MM.1S (cell line): ENCODE measurements at regions not wholly inside any gene's neighbourhood (a gene's known extent, or its start where the extent isn't known, plus 50 kb on each side); places are given as distances from the start of the nearest gene placed in this dataset.

Experiments used
- DNase-seq: peaks from one replicate; pipeline ENCODE4 v3.0.0-alpha.2; 2015
- H2AFZ ChIP-seq: fragments of 300-600 bp; sonication (generic); 2 replicates; pipeline ENCODE4 v1.6.0; 2016; ENCODE audit warnings: antibody characterized with exemption, low read length
- H3F3A ChIP-seq: fragments of 300-600 bp; sonication (generic); 2 replicates; pipeline ENCODE4 v1.6.1; 2016; ENCODE audit warnings: mild to moderate bottlenecking, antibody characterized with exemption, low read length, moderate library complexity, mixed read lengths; ENCODE audit not compliant: insufficient read depth
- H3K27ac ChIP-seq: fragments of 300-600 bp; sonication (generic); 2 replicates; pipeline ENCODE4 v1.5.1; 2016; ENCODE audit warnings: mild to moderate bottlenecking, low read length
- H3K27me3 ChIP-seq: fragments of 300-600 bp; sonication (generic); replicated peaks from 2 replicates; pipeline ENCODE4 v1.6.0; 2016; ENCODE audit warnings: low read length; ENCODE audit not compliant: insufficient read depth
- H3K36me3 ChIP-seq: fragments of 300-600 bp; sonication (generic); replicated peaks from 2 replicates; pipeline ENCODE4 v1.6.1; 2016; ENCODE audit warnings: mild to moderate bottlenecking, low read length, mixed read lengths; ENCODE audit not compliant: insufficient read depth
- H3K4me1 ChIP-seq: fragments of 300-600 bp; sonication (generic); 2 replicates; pipeline ENCODE4 v1.6.1; 2016; ENCODE audit warnings: low read length, mixed read lengths
- H3K4me2 ChIP-seq: fragments of 300-600 bp; sonication (generic); 2 replicates; pipeline ENCODE4 v1.6.0; 2016; ENCODE audit warnings: low read depth, low read length
- H3K4me3 ChIP-seq: fragments of 300-600 bp; sonication (generic); 2 replicates; pipeline ENCODE4 v1.5.1; 2016; ENCODE audit warnings: low read length, mixed read lengths
- H3K79me2 ChIP-seq: fragments of 300-600 bp; sonication (generic); 2 replicates; pipeline ENCODE4 v1.6.1; 2016; ENCODE audit warnings: mixed run types, low read length, mixed read lengths
- H3K9ac ChIP-seq: fragments of 300-600 bp; sonication (generic); 2 replicates; pipeline ENCODE4 v1.6.1; 2016; ENCODE audit warnings: low read length, mixed read lengths
- H3K9me2 ChIP-seq: fragments of 300-600 bp; sonication (generic); replicated peaks from 2 replicates; pipeline ENCODE4 v1.6.1; 2016; ENCODE audit warnings: mild to moderate bottlenecking, low read length, mixed read lengths; ENCODE audit not compliant: insufficient read depth
- H3K9me3 ChIP-seq: fragments of 300-600 bp; sonication (generic); replicated peaks from 2 replicates; pipeline ENCODE4 v1.6.1; 2016; ENCODE audit warnings: mild to moderate bottlenecking, low read length, mixed read lengths; ENCODE audit not compliant: insufficient read depth
- H4K20me1 ChIP-seq: fragments of 300-600 bp; sonication (generic); 2 replicates; pipeline ENCODE4 v1.6.1; 2016; ENCODE audit warnings: mild to moderate bottlenecking, low read length, moderate library complexity, mixed read lengths; ENCODE audit not compliant: insufficient read depth
- EZH2 ChIP-seq: fragments of 300-600 bp; sonication (generic); optimal IDR thresholded peaks from 2 replicates; pipeline ENCODE3; 2017; ENCODE audit warnings: low read depth, mild to moderate bottlenecking, antibody characterized with exemption, low read length, mixed read lengths
- EZH2phosphoT487 ChIP-seq: fragments of 300-600 bp; sonication (generic); IDR thresholded peaks from 2 replicates; pipeline ENCODE4 v1.6.1; 2018; ENCODE audit warnings: antibody characterized with exemption, low read length
- TF ChIP-seq, protein P1 (sequence below): fragments of 300-600 bp; sonication (generic); IDR thresholded peaks from 2 replicates; pipeline ENCODE4 v1.5.1; 2016; ENCODE audit warnings: antibody characterized with exemption, low read length, mixed read lengths

DNA sequence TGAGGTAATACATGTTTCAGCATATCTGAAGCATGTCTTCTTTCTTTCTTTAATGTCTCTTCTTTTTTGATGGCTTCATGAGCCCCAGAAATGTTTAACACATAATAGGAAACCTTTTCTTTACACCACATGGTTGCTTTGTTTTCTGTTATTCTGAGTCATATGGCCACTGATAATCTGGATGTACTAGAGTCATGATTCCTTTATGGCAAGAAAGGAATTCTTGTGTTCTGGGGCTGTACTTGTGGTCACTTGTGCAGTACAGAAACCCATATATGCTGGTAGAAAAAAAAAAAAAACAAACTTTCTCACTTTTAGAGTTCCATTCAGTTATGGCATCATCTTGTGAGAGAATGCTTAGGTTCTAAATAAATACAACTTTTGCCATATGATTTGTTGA is 1669.3 kb upstream of the CDH9 start:
- TF ChIP-seq EZH2phosphoT487, result no peak
- TF ChIP-seq EZH2, result no peak
- Histone ChIP-seq H3K36me3 (no peaks in the 10 kb centered on the region), H3F3A (no peaks in the 10 kb centered on the region), H3K9me3 (no peaks in the 10 kb centered on the region), H4K20me1 (no peaks in the 10 kb centered on the region), H3K9me2 (no peaks in the 10 kb centered on the region), H3K4me1 (no peaks in the 10 kb centered on the region), H3K27ac (no peak overlapping the region), H3K9ac (no peak overlapping the region), H3K79me2 (no peaks in the 10 kb centered on the region), H3K4me2 (no peak overlapping the region), H3K4me3 (no peak overlapping the region), H3K27me3 (no peaks in the 10 kb centered on the region), H2AFZ (no peak overlapping the region)
- no peak for DNase-seq

DNA sequence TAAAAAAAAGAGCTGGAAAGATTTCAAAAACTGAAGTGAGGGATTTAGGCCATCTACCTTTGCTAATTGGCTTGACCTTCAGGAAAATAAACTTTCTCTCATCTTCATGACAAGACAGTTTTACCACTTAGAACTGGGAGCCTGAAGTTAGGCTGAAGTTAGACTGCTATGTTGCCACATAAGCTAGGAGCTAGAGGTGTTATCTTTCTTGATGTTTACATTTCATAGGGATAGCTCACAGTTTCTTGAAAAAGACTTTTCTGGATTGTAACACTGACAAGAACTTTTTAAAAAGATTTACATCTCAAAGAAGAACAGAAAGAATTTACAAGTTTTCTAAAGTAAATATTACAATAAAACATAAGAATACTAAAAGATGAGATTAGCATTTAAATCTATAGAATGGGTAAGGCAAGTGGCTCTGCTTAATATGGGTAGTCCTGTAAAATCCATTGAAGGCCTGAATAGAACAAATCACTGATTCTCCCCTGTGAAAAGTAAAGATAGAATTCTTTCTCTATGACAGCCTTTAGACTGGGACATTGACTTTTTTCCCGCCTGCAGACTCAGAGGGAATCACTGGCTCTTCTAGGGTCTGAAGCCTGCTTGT is 1665.4 kb upstream of the CDH9 start:
- no peaks in the 10 kb centered on the region for H3K9me3 ChIP-seq
- H3K4me3 ChIP-seq, result no peak overlapping the region
- no peaks in the 10 kb centered on the region for H3F3A ChIP-seq
- H3K27ac ChIP-seq, result no peak overlapping the region
- DNase-seq, result no peak
- H2AFZ ChIP-seq, result no peak overlapping the region
- H3K9me2 ChIP-seq, result no peaks in the 10 kb centered on the region
- no peaks in the 10 kb centered on the region for H3K79me2 ChIP-seq
- no peaks in the 10 kb centered on the region for H3K36me3 ChIP-seq
- TF ChIP-seq EZH2phosphoT487 (no peak), EZH2 (no peak)
- TF ChIP-seq, protein P1, sequence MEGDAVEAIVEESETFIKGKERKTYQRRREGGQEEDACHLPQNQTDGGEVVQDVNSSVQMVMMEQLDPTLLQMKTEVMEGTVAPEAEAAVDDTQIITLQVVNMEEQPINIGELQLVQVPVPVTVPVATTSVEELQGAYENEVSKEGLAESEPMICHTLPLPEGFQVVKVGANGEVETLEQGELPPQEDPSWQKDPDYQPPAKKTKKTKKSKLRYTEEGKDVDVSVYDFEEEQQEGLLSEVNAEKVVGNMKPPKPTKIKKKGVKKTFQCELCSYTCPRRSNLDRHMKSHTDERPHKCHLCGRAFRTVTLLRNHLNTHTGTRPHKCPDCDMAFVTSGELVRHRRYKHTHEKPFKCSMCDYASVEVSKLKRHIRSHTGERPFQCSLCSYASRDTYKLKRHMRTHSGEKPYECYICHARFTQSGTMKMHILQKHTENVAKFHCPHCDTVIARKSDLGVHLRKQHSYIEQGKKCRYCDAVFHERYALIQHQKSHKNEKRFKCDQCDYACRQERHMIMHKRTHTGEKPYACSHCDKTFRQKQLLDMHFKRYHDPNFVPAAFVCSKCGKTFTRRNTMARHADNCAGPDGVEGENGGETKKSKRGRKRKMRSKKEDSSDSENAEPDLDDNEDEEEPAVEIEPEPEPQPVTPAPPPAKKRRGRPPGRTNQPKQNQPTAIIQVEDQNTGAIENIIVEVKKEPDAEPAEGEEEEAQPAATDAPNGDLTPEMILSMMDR, result no peak
- no peak overlapping the region for H3K9ac ChIP-seq
- H3K27me3 ChIP-seq, result no peaks in the 10 kb centered on the region
- H4K20me1 ChIP-seq, result no peaks in the 10 kb centered on the region
- H3K4me1 ChIP-seq, result no peaks in the 10 kb centered on the region
- H3K4me2 ChIP-seq, result no peak overlapping the region

DNA sequence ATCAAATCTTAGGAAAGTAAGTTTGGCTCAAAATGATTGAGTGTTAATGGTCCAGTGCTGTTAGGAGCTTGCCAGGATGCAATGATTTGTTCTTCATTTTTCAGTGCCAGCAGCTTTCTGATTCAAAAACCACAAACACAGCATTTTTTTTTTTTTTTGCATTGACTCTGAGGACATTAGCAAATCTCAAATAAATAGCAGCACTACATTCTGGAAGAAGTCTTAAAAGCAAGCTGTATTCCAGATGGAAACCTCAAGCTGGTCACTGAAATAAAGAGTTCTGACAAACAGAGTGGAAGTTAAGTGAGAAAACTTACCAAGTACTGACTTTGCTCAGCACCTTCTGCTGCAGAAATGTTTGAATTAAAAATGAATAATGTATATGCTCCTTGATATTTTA is 1653.1 kb upstream of the CDH9 start:
- H2AFZ ChIP-seq, result no peak overlapping the region

DNA sequence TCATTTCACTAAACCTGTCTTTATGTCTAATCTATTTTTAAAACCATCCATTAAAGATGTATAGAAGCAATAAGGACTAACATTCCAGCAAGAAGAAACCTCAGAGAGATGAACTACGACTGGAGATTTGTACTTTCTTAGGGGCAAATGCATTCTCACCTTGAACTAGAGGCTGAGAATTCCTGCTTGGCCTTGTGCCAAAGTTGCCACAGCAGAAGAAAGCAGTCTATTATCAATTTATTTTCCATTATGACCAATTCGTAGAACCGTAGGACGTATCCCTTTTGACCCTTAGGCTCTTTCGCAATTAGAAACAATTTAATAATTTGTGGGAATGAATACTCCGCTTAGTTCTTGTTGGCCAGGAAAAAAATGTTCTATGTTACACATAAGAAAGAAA is 1647.4 kb upstream of the CDH9 start:
- Histone ChIP-seq H3K9ac (no peak overlapping the region), H3K9me2 (no peaks in the 10 kb centered on the region), H3K4me3 (no peak overlapping the region), H3K79me2 (no peaks in the 10 kb centered on the region), H4K20me1 (no peaks in the 10 kb centered on the region), H3K27ac (no peak overlapping the region), H3K4me1 (no peaks in the 10 kb centered on the region), H3K27me3 (no peaks in the 10 kb centered on the region), H3F3A (no peaks in the 10 kb centered on the region), H2AFZ (no peak overlapping the region), H3K4me2 (no peak overlapping the region), H3K9me3 (no peaks in the 10 kb centered on the region), H3K36me3 (no peaks in the 10 kb centered on the region)
- DNase-seq, result no peak
- TF ChIP-seq EZH2, result no peak
- TF ChIP-seq EZH2phosphoT487, result no peak
- TF ChIP-seq, protein P1, result no peak

More for the DNA sequence above, 1653.1 kb upstream of the CDH9 start:
- Histone ChIP-seq H3K9me3 (no peaks in the 10 kb centered on the region), H3K4me1 (no peaks in the 10 kb centered on the region), H3K9ac (no peak overlapping the region), H3K9me2 (no peaks in the 10 kb centered on the region), H3K27ac (no peak overlapping the region), H3K79me2 (no peaks in the 10 kb centered on the region), H3K36me3 (no peaks in the 10 kb centered on the region), H3K27me3 (no peaks in the 10 kb centered on the region), H3F3A (no peaks in the 10 kb centered on the region), H3K4me2 (no peak overlapping the region), H4K20me1 (no peaks in the 10 kb centered on the region), H3K4me3 (no peak overlapping the region)
- no peak for DNase-seq
- TF ChIP-seq EZH2, result no peak
